Urinary bladder (tissue), 3 donors: ENCODE measurements at regions not wholly inside any gene's neighbourhood (a gene's known extent, or its start where the extent isn't known, plus 50 kb on each side); places are given as distances from the start of the nearest gene placed in this dataset.

Source experiments
- DNase-seq: peaks from one replicate; pipeline ENCODE4 v3.0.0-alpha.2; 2015; ENCODE audit errors: extremely low spot score
- H3K27ac ChIP-seq: one replicate; pipeline ENCODE4 v1.5.1; 2013; ENCODE audit warnings: low read depth, mild to moderate bottlenecking, moderate library complexity
- H3K36me3 ChIP-seq: one replicate; pipeline ENCODE4 v1.6.1; 2013; ENCODE audit warnings: mild to moderate bottlenecking, moderate library complexity; ENCODE audit not compliant: insufficient read depth
- H3K4me1 ChIP-seq: one replicate; pipeline ENCODE4 v1.6.1; 2013; ENCODE audit warnings: mild to moderate bottlenecking, moderate library complexity; ENCODE audit not compliant: insufficient read depth
- H3K4me3 ChIP-seq: one replicate; pipeline ENCODE4 v1.5.1; 2013; ENCODE audit warnings: low read depth, low read length
- WGBS: extraction: QIAGEN DNeasy Blood & Tissue Kit; methylation state at CpG from one replicate; pipeline ENCODE4 v1.1.7; 2013; 5-methylcytosine and 5-hydroxymethylcytosine counted together
- donor health status: healthy with polysubstance abuse.
- donor health status: healthy.

DNA sequence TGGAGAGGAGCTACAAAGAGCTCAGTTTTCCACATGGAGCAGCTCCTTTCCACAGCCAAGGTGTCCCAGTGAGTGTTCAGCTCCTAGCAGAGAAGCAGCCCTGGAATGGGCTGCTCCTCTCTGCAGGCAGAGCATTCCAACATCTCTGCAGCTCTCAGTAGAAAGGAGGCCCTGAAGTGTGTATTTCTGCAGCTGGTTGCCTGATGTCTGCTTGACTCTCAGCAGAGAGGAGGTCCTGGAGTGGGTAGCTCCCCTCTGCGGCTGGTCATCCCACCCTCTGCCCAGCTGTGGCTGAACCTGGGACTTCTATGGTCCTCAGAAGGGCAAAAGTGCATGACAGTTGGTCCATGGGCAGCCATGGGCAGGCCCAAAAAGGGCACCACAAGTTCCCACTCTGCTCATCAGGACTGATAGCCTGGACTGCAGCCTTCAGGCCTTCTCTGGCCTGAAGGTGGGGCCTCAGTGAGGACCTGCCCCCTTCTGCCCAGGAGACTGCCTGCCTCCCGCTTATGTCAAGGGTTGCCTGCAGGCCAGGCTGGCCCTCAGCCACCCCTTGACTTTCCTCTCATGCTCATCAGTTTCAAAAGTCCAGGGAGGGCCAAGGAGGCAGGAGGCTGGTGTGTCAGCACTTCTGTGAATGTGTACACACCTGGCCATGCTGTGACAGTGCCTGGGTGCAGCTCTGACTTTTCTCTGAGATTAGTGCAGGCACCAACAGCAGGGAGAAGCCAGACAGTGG lies 605.9 kb upstream of the FAM174A start:
- Histone ChIP-seq H3K4me1 (no peaks in the 10 kb centered on the region), H3K27ac (no peak overlapping the region), H3K36me3 (no peaks in the 10 kb centered on the region), H3K4me3 (no peak overlapping the region)
- no peak for DNase-seq
- WGBS = 92% methylated on average over 2 of the region's 2 CpGs

DNA sequence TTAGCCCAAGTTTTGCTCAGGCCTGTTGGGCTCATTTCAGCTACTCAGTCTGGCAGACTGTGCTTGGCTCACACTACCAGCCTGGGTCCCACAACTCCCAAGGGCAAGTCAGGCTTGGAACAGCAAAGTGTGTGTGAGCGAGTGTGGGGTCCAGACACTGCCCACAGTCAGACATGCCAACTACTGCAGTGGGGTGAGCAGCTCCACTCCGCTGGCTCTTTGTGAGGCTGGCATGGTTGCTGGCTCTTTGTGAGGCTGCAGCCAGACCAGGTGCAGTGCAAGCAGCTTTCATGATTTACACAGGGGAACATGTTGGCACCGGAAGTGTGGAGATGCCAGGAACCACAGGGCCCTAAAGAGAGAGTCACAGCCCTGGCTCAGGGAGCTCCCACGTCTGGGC lies 606.7 kb upstream of the FAM174A start:
- Histone ChIP-seq H3K4me1 (no peaks in the 10 kb centered on the region), H3K27ac (no peak overlapping the region), H3K4me3 (no peak overlapping the region), H3K36me3 (no peaks in the 10 kb centered on the region)
- 87% methylated on average over 4 of the region's 4 CpGs for WGBS
- DNase-seq = no peak

- no peak for DNase-seq
- no peaks in the 10 kb centered on the region for H3K4me1 ChIP-seq
- H3K27ac ChIP-seq = no peak overlapping the region
- no peak overlapping the region for H3K4me3 ChIP-seq
- no peaks in the 10 kb centered on the region for H3K36me3 ChIP-seq
- WGBS = 43% methylated on average over 1 of the region's 1 CpG
These were observed 608.7 kb upstream of the FAM174A start for GRCh38 chr5:99926463-99926862.

GRCh38 chr5:99922386-99922785 lies 612.8 kb upstream of the FAM174A start:
- Histone ChIP-seq H3K27ac (no peak overlapping the region), H3K4me1 (no peaks in the 10 kb centered on the region), H3K4me3 (no peak overlapping the region), H3K36me3 (no peaks in the 10 kb centered on the region)
- no peak for DNase-seq

DNA sequence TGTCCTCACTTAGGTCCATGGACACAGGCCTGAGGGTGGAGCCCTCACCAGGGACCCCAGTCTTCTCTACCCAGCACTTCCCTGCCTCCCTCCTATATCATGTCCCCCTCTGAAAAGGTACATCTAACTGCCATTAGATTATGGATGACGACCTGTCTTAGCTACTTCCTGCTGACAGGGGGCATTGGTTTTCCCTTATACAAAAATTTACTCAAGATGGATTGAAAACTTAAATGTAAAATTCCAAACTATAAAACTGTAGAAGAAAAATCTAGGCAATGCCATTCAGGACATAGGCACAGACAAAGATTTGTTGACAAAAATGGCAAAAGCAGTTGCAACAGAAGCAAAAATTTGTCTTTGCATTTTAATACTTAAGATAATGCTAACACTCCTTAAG lies 623.2 kb upstream of the FAM174A start:
- WGBS = 57% methylated on average over 1 of the region's 1 CpG
- H3K36me3 ChIP-seq = no peaks in the 10 kb centered on the region
- H3K4me1 ChIP-seq = no peaks in the 10 kb centered on the region
- H3K27ac ChIP-seq = no peak overlapping the region
- DNase-seq = no peak
- no peak overlapping the region for H3K4me3 ChIP-seq

- WGBS = 90% methylated on average over 1 of the region's 1 CpG
- no peaks in the 10 kb centered on the region for H3K4me1 ChIP-seq
- no peak overlapping the region for H3K4me3 ChIP-seq
- H3K36me3 ChIP-seq = no peaks in the 10 kb centered on the region
- no peak overlapping the region for H3K27ac ChIP-seq
- no peak for DNase-seq
These were observed 628.4 kb upstream of the FAM174A start for GRCh38 chr5:99906776-99907175.

DNA sequence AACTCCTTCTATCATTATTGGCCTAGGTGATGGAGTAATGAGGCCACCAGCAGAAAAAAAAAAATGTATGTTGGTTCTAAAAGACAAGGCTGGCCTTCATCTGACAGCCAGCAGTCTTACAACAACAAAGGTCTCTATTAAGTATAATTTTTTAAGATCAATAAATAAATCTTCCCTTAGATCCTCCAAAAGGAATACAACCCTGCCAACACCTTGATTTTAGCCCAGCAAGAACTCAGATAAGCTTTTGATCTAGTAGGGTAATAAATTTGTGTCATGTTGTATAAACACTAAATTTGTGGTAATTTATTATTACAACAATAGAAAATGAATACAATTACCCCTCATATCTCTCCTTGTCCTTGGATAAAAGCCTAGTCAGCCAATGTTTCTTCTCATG lies 633.2 kb upstream of the FAM174A start:
- Histone ChIP-seq H3K4me3 (no peak overlapping the region), H3K27ac (no peak overlapping the region), H3K36me3 (no peaks in the 10 kb centered on the region), H3K4me1 (no peaks in the 10 kb centered on the region)
- no peak for DNase-seq

DNA sequence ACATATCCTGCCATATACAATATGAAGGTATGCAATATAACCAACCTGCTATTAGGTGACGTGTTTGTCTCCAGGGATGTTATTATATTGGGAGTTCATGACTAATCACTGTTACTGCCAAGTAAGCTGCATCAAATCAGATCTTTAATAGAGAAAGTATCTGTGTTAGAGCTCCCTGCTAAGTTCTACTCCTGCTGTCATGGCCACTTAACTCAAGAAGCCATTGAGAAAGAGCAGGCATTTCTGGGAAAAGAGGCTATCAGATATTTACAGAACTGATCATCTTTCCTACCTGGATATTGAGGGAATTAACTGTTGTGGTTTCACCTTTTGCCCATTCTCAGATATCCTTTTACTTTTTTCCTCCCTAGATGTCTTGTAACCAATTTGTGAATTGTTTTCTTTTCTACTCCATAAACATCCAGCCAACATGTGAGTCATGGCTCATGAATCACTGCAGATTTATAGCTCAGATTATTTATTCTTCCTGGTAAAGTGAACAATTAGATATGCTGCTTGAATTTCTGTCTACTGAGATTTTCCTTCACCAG lies 634.8 kb upstream of the FAM174A start:
- Histone ChIP-seq H3K4me3 (no peak overlapping the region), H3K27ac (no peak overlapping the region), H3K4me1 (no peaks in the 10 kb centered on the region), H3K36me3 (no peaks in the 10 kb centered on the region)
- WGBS = 69% methylated on average over 1 of the region's 1 CpG
- DNase-seq = peak; percentile 47

- H3K27ac ChIP-seq = no peak overlapping the region
- DNase-seq = no peak
- no peak overlapping the region for H3K4me3 ChIP-seq
- H3K36me3 ChIP-seq = no peaks in the 10 kb centered on the region
- WGBS = 90% methylated on average over 4 of the region's 4 CpGs
- no peaks in the 10 kb centered on the region for H3K4me1 ChIP-seq
These were observed 655.2 kb upstream of the FAM174A start for GRCh38 chr5:99879791-99880511.

- Histone ChIP-seq H3K4me1 (no peaks in the 10 kb centered on the region), H3K27ac (no peak overlapping the region), H3K4me3 (no peak overlapping the region), H3K36me3 (no peaks in the 10 kb centered on the region)
- WGBS = 90% methylated on average over 5 of the region's 5 CpGs
- DNase-seq = no peak
These were observed 656.3 kb upstream of the FAM174A start for GRCh38 chr5:99878830-99879229.

DNA sequence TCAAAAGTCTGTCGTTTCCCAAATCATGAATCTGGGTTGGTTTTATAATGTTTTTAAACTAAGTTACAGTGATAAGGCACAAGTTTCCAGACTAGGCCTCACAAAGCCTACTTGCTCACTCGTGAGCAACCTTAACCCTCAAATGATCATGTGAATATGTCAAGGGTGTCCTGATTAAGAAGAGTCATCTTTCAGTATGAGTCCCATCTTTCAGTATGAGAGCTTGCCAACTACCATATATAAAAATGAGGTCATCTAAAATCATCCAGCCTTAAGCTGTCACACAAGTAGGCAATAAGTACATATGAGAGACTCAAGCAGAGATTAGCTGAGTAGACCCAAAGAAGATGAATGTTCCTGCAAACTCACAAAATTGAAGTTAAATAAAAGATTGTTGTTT lies 668.4 kb upstream of the FAM174A start:
- 53% methylated on average over 2 of the region's 2 CpGs for WGBS
- Histone ChIP-seq H3K27ac (no peak overlapping the region), H3K36me3 (no peaks in the 10 kb centered on the region), H3K4me1 (no peaks in the 10 kb centered on the region), H3K4me3 (no peak overlapping the region)
- no peak for DNase-seq

- H3K36me3 ChIP-seq = no peaks in the 10 kb centered on the region
- no peak overlapping the region for H3K4me3 ChIP-seq
- DNase-seq = no peak
- no peak overlapping the region for H3K27ac ChIP-seq
- no peaks in the 10 kb centered on the region for H3K4me1 ChIP-seq
These were observed 670.0 kb upstream of the FAM174A start for GRCh38 chr5:99865159-99865558.

GRCh38 chr5:99835791-99836190 lies 699.4 kb upstream of the FAM174A start:
- no peak for DNase-seq
- H3K4me3 ChIP-seq = no peak overlapping the region
- 96% methylated on average over 4 of the region's 4 CpGs for WGBS
- H3K27ac ChIP-seq = no peak overlapping the region
- H3K4me1 ChIP-seq = no peaks in the 10 kb centered on the region
- H3K36me3 ChIP-seq = no peaks in the 10 kb centered on the region

DNA sequence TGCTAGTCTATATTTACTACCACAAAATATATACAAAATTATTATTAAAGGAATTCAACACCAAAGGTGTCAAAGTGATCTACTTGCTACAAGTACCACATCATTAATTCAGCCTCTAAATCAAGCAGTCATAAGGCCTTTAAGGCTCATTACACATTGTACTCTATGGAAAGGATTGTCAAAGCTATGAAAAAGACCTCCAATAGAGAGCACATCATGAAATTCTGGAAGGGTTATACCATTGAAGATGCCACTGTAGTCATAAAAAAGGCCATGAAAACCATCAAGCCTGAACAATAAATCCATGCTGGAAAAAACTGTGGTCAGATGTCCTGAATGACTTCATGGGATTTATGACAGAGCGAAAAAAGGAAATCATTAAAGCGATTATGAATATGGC lies 708.0 kb upstream of the FAM174A start:
- no peak overlapping the region for H3K27ac ChIP-seq
- WGBS = 90% methylated on average over 2 of the region's 2 CpGs
- no peak for DNase-seq
- H3K4me3 ChIP-seq = no peak overlapping the region
- H3K4me1 ChIP-seq = no peaks in the 10 kb centered on the region
- H3K36me3 ChIP-seq = no peaks in the 10 kb centered on the region
